Endothelial cell (in vitro differentiated cells): ENCODE measurements at regions not wholly inside any gene's neighbourhood (a gene's known extent, or its start where the extent isn't known, plus 50 kb on each side); places are given as distances from the start of the nearest gene placed in this dataset.
A peak's percentile ranks its signal among the peaks of the same experiment; 100 is the strongest.

ENCODE experiments used
- DNase-seq: peaks from one replicate; pipeline ENCODE4 v3.0.0; 2021; ENCODE audit warnings: low spot score
- H3K27ac Mint-ChIP-seq: one replicate; pipeline ENCODE4 v1.8.0; 2021; ENCODE audit warnings: mixed read lengths, inconsistent platforms; ENCODE audit not compliant: unreplicated experiment
- H3K27me3 Mint-ChIP-seq: one replicate; pipeline ENCODE4 v1.8.0; 2021; ENCODE audit warnings: mild to moderate bottlenecking, moderate library complexity, mixed read lengths, inconsistent platforms; ENCODE audit not compliant: unreplicated experiment
- H3K36me3 Mint-ChIP-seq: one replicate; pipeline ENCODE4 v1.8.0; 2021; ENCODE audit warnings: mild to moderate bottlenecking, low read depth, mixed read lengths, inconsistent platforms; ENCODE audit not compliant: unreplicated experiment
- H3K4me1 Mint-ChIP-seq: one replicate; pipeline ENCODE4 v1.8.0; 2021; ENCODE audit warnings: mild to moderate bottlenecking, mixed read lengths, inconsistent platforms; ENCODE audit not compliant: unreplicated experiment
- H3K4me3 Mint-ChIP-seq: one replicate; pipeline ENCODE4 v1.8.0; 2021; ENCODE audit warnings: mild to moderate bottlenecking, mixed read lengths, inconsistent platforms; ENCODE audit not compliant: unreplicated experiment
- H3K9me3 Mint-ChIP-seq: one replicate; pipeline ENCODE4 v1.8.0; 2021; ENCODE audit warnings: mixed read lengths, inconsistent platforms; ENCODE audit not compliant: unreplicated experiment
- CTCF ChIP-seq: fragments of 200-600 bp; sonication (generic); IDR thresholded peaks from one replicate; pipeline ENCODE4 v1.5.0; 2021; ENCODE audit warnings: antibody characterized with exemption; ENCODE audit not compliant: unreplicated experiment

GRCh38 chr1:224501836-224502235, 67.2 kb upstream of the WDR26 start:
- Mint-ChIP-seq H3K27me3 (peaks cover 11% of the 10 kb centered on the region), H3K4me1 (peaks cover 60% of the 10 kb centered on the region), H3K27ac (peak overlapping the region; percentile 97), H3K36me3 (peaks cover 4% of the 10 kb centered on the region), H3K4me3 (no peak overlapping the region), H3K9me3 (no peaks in the 10 kb centered on the region)
- no peak for TF ChIP-seq CTCF
- DNase-seq = no peak

DNA sequence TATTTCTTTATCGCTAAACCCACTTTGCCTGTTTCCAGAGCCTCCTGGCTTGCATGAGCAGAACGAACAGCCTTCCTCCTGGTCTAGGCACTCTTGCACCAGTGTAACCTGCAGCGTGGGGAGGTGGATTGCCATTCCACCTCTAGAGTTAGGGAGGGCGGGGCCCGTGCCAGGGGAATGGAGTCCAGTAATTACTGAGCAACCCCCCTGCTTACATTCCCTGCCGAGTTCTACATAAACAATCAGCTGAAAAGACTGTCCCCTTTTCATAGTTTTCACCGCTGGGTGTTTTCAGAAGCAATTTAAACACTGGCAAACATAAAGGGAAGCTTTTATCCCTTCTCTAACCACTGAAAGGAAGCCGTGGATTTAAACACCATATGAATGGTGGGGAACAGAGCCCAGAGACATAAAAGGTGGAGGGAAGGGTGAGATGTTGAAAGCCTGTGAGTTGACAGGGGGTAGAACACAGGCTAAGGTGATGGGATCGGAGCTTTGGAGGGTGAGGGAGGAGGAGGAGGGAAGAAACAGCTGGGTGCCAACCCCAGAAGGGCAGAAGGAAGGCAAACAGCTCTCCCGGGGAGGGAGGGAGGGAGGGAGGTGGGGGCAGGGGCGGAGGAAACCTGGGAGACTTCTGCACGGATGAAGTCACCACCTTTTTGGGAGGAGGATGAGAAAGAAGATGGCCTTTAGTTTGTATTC, 68.0 kb upstream of the WDR26 start:
- H3K9me3 Mint-ChIP-seq = no peaks in the 10 kb centered on the region
- peaks cover 60% of the 10 kb centered on the region for H3K4me1 Mint-ChIP-seq
- H3K27ac Mint-ChIP-seq = peak overlapping the region; percentile 97
- no peak for TF ChIP-seq CTCF
- H3K27me3 Mint-ChIP-seq = peaks cover 11% of the 10 kb centered on the region
- peak; percentile 22 for DNase-seq
- H3K36me3 Mint-ChIP-seq = no peaks in the 10 kb centered on the region
- peak overlapping the region; percentile 28 for H3K4me3 Mint-ChIP-seq

DNA sequence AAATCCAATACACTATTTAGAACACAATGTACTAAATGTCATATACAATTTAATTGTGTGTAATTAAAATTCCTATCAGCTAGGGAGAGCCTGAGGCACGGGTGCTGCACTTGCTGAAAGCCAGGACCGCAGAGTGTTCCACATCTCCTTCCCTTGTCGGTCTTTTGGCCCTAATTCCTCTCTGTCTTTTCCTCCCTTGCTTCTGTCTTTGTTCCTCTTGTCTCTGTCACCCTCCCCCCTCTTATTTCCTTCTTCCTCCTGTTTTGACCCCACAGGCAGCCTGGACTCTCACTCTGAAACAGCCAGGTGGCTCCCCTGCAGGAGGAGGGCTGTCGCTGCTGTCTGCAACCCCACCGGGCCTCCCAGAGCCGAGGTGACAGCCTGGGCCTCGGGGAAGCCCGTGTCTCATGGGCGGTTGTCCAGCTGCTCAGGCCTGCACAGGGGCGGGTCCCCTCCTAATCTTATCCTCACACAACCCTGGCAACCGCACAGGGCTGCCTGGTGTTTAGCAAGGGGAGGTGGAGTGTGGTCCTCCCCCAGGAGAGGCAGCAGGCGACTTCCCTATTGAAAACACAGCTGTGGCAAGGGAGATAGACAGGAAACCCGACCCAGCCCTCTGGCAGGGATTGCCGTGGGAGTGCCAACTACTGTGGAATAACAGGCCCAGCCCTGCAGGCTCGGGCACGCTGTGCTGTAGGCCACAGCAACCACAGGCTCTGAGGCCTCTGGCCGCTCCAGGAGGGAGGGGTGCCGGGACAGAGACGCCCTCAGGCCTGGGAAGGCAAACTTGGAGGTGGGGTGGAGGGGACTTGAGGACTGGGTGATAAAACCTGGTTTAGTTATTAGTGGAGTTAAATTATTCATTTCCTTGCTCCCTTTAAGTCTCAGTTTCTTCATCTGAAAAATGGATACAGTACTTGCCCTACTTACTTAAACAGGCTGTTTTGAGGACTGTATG, 68.8 kb upstream of the WDR26 start:
- DNase-seq = peak; percentile 79
- Mint-ChIP-seq H3K9me3 (no peaks in the 10 kb centered on the region), H3K27me3 (peaks cover 11% of the 10 kb centered on the region), H3K27ac (peak overlapping the region; percentile 97), H3K4me1 (peaks cover 52% of the 10 kb centered on the region), H3K36me3 (no peaks in the 10 kb centered on the region), H3K4me3 (peak overlapping the region; percentile 47)
- TF ChIP-seq CTCF = no peak

DNA sequence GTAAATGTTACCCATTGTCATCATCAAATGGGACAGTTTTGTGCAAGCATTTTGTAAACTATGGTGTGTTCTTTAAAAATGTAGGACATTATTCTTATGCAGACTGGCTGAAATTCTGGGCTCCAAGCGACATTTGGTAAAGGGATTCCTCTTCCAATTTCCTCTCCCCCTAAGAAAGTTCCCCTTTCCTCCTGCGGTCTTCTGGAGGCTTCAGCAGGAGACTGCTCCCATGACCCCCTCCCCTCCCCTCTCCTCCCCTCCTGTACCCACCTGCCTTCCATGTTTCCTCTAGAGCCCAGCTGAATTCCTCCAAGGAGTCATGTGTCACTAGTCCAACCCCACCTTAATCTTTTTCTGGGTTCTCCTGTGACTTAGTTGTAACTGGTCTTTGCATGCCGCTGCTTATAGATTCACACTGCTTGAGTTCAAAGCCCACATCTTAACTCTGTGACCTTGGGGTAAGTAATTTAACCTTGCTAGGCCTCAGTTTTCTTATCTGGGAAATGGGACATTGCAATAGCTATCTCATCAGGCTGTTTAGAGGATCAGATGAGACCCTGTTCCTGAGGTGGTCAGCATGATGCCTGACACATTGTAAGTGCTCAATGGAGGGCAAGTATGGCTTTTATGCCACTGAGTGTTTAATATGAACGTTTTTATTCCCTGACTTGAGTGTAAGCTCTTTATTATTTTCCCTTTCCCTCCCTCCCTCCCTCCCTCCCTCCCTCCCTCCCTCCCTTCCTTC, 69.9 kb upstream of the WDR26 start:
- peaks cover 6% of the 10 kb centered on the region for H3K27me3 Mint-ChIP-seq
- H3K9me3 Mint-ChIP-seq = no peaks in the 10 kb centered on the region
- TF ChIP-seq CTCF = no peak
- peak overlapping the region; percentile 97 for H3K27ac Mint-ChIP-seq
- H3K4me1 Mint-ChIP-seq = peaks cover 49% of the 10 kb centered on the region
- H3K36me3 Mint-ChIP-seq = no peaks in the 10 kb centered on the region
- H3K4me3 Mint-ChIP-seq = no peak overlapping the region
- no peak for DNase-seq
